Right cardiac atrium (tissue), 5 donors: ENCODE measurements at regions not wholly inside any gene's neighbourhood (a gene's known extent, or its start where the extent isn't known, plus 50 kb on each side); places are given as distances from the start of the nearest gene placed in this dataset.

Source experiments
- ATAC-seq, 2 donors: fragments of 200-7000 bp; cut with Tn5 transposase; one replicate each; pipeline versions ENCODE4 v1.8.0 to v1.9.1; 2020; ENCODE audit warnings: moderate library complexity in 2 of 2, mild to moderate bottlenecking in 1 of 2
- DNase-seq, 3 donors: peaks; one replicate each; pipeline ENCODE4 v3.0.0-alpha.2; 2020
- H3K27ac ChIP-seq: one replicate; pipeline ENCODE4 v1.5.1; 2013; ENCODE audit warnings: mild to moderate bottlenecking, low read length, control low read depth, moderate library complexity
- H3K27me3 ChIP-seq: one replicate; pipeline ENCODE4 v1.6.1; 2013; ENCODE audit not compliant: control insufficient read depth, insufficient read depth
- H3K4me1 ChIP-seq: one replicate; pipeline ENCODE4 v1.6.1; 2013; ENCODE audit warnings: low read length; ENCODE audit not compliant: control insufficient read depth, insufficient read depth
- H3K4me3 ChIP-seq: one replicate; pipeline ENCODE4 v1.5.1; 2013; ENCODE audit warnings: low read length, control low read depth
- H3K9me3 ChIP-seq: one replicate; pipeline ENCODE4 v1.6.1; 2013; ENCODE audit warnings: low read length; ENCODE audit not compliant: control insufficient read depth
- WGBS: extraction: QIAGEN DNeasy Blood & Tissue Kit; methylation state at CpG from one replicate; pipeline ENCODE4 v1.1.7; 2013; 5-methylcytosine and 5-hydroxymethylcytosine counted together
- intact Hi-C, 4 donors: fragments of 100-400 bp; cut with DNase I; formaldehyde crosslinking; loops; one replicate each; pipeline versions ENCODE4 v1.11.0 to v1.14.0; 2022 to 2023
- donor health status: healthy with polysubstance abuse.
- donor health status: DM: no; HTN: yes; CAD: no.
- donor health status: DM: no; HTN: no; CAD: no.
- donor health status: DM: no; HTN: yes; CAD: no; lungs with severe emphysema.
- donor health status: DM: yes; HTN: yes; CAD: no.

- H3K4me3 ChIP-seq, result no peak overlapping the region
- WGBS, result 60% methylated on average over 4 of the region's 4 CpGs
- no peak overlapping the region for H3K27ac ChIP-seq
- H3K27me3 ChIP-seq, result no peaks in the 10 kb centered on the region
- DNase-seq (no peak), ATAC-seq (no peak)
- intact Hi-C loops, result no loop called here
- H3K9me3 ChIP-seq, result no peaks in the 10 kb centered on the region
- H3K4me1 ChIP-seq, result no peaks in the 10 kb centered on the region
These were observed 166.0 kb upstream of the MDFIC start for GRCh38 chr7:114755856-114756255.

DNA sequence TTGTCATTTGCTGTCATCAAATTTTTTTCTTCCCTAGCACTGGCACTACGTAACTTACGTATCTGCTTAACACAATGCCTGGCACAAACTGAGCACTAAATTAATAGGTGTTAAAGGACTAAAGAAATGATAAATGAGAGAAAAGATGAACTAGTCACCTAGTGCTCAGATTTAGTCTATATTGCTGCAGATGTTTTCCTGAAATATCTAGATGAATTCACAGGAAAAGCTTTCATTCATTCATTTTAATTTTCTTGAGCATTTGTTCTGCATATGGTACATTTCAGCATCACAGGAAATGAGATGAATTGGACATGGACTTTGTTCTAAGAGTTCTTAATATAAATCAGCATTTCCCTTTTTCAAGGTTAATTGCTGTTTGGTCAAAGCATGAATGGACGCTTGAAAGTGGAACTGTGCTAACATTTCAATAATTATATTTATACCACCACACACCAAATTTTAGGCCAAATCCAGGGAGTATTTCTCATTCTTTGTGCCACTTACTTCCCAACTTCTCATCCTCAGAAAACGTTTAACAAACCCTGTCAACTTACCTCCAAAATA, 163.2 kb upstream of the MDFIC start:
- intact Hi-C loops, result no loop called here

GRCh38 chr7:114759347-114760062, 162.4 kb upstream of the MDFIC start:
- DNase-seq, result no peak
- H3K4me3 ChIP-seq, result no peak overlapping the region
- ATAC-seq, result no peak
- H3K27ac ChIP-seq, result no peak overlapping the region
- WGBS, result 96% methylated on average over 2 of the region's 2 CpGs
- intact Hi-C loops, result no loop called here
- no peaks in the 10 kb centered on the region for H3K27me3 ChIP-seq
- no peaks in the 10 kb centered on the region for H3K9me3 ChIP-seq
- H3K4me1 ChIP-seq, result no peaks in the 10 kb centered on the region

More for the DNA sequence above, 163.2 kb upstream of the MDFIC start:
- H3K9me3 ChIP-seq, result no peaks in the 10 kb centered on the region
- no peaks in the 10 kb centered on the region for H3K4me1 ChIP-seq
- WGBS, result 75% methylated on average over 4 of the region's 4 CpGs
- no peaks in the 10 kb centered on the region for H3K27me3 ChIP-seq
- no peak overlapping the region for H3K27ac ChIP-seq
- H3K4me3 ChIP-seq, result no peak overlapping the region
- no peak for ATAC-seq
- DNase-seq, result no peak

DNA sequence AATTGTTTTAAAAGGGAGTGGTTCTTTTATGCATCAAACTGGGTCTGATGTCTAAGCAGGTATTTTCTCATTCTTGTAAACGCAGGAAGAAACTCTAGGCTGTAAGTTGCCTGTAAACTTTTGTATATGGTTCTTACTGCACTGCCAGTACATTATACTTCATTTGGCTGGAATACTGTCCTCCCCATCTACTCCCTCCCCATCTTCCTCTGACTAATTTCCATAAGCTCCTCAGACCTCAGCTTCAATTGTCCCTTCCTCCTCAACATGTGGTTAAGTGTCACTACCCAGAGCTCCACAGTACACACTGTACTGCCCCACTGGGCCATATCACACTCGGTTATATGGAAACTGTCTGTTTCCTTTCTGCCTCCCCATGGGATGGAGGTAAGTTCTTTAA, 161.4 kb upstream of the MDFIC start:
- no peak for ATAC-seq
- no peaks in the 10 kb centered on the region for H3K9me3 ChIP-seq
- DNase-seq, result no peak
- H3K27me3 ChIP-seq, result no peaks in the 10 kb centered on the region
- H3K4me3 ChIP-seq, result no peak overlapping the region
- H3K4me1 ChIP-seq, result no peaks in the 10 kb centered on the region
- intact Hi-C loops, result no loop called here
- 74% methylated on average over 2 of the region's 2 CpGs for WGBS
- H3K27ac ChIP-seq, result no peak overlapping the region

DNA sequence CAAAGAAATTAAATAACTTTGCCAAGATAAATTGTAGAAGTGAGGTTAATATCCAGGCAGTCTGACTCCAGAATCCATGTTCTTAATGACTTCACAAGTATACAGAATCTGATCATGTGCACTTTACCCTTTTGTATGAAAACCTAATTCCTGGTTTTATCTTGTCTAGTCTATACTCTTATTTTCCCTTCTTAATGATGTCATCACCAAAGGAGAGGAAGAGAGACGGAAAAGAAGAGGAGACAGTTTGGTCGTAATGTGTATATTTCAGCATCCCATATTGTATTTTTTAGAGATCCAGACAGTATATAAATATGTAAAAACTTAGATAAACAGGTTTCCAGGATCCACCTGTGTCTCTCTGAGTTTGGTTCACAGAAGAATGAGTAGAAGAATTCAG, 159.9 kb upstream of the MDFIC start:
- 88% methylated on average over 2 of the region's 2 CpGs for WGBS
- Histone ChIP-seq H3K27me3 (no peaks in the 10 kb centered on the region), H3K9me3 (no peaks in the 10 kb centered on the region), H3K4me3 (no peak overlapping the region), H3K4me1 (no peaks in the 10 kb centered on the region), H3K27ac (no peak overlapping the region)
- intact Hi-C loops, result no loop called here
- ATAC-seq (no peak), DNase-seq (no peak)

DNA sequence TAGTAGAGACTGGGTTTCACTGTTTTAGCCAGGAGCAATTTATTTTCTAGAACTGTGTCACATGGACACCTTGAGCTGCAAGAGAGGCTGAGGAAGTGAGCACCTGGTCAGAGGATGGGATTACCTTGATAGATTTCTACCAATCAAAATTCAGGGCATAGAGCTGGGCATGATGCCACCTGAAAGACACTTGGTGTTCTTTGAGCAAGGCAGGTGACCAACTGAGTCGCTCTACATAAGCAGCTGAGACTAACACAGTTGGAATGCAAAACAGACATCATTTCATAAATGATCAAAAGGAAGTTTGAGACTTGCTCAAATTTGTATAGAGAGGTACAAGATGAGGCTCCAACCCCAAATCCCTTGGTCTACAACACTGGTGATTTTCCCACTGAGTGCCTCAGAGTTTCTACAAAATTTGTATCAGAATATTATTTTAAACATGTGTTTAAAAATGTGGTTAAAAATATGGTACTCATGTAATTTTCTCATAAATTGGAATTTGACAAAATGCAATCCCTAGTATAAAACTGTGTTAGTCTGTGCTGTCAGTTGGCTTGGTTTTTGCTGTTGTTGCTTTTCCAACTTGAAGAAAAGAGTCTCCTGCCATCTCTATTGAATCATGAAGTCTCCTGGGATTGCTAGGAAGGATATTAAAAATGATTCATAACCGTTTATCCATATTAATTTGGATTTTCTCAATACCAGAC, 156.4 kb upstream of the MDFIC start:
- no peak overlapping the region for H3K4me3 ChIP-seq
- H3K4me1 ChIP-seq, result no peaks in the 10 kb centered on the region
- DNase-seq, result no peak
- intact Hi-C loops, result no loop called here
- no peaks in the 10 kb centered on the region for H3K9me3 ChIP-seq
- no peak for ATAC-seq
- WGBS, result 64% methylated on average over 2 of the region's 2 CpGs
- no peak overlapping the region for H3K27ac ChIP-seq
- H3K27me3 ChIP-seq, result no peaks in the 10 kb centered on the region

GRCh38 chr7:114766041-114766356, 155.9 kb upstream of the MDFIC start:
- H3K4me1 ChIP-seq, result no peaks in the 10 kb centered on the region
- intact Hi-C loops, result no loop called here
- H3K9me3 ChIP-seq, result no peaks in the 10 kb centered on the region
- ATAC-seq, result no peak
- H3K4me3 ChIP-seq, result no peak overlapping the region
- 77% methylated on average over 5 of the region's 5 CpGs for WGBS
- H3K27ac ChIP-seq, result no peak overlapping the region
- DNase-seq, result no peak
- H3K27me3 ChIP-seq, result no peaks in the 10 kb centered on the region

DNA sequence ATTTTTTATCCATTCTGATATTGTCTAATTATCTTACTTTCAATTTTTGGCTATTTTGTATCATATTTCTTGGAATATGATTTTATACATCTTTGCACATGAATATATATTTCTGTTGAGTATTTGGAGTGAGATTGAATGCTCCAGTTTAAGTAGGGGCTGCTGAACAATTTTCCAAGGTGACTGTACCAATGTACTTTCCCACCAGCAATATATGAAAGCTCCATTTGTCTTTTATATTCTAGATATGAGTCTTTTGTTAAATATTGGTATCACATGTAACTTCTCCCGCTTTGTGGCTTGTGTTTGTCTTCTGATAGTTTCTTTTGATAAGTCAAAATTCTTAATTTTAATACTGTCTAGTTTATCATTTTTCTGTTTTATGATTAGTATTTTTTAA, 144.6 kb upstream of the MDFIC start:
- intact Hi-C loops, result no loop called here
- H3K27me3 ChIP-seq, result peaks cover 3% of the 10 kb centered on the region
- no peak for ATAC-seq
- no peak overlapping the region for H3K4me3 ChIP-seq
- DNase-seq, result no peak
- no peak overlapping the region for H3K27ac ChIP-seq
- no peaks in the 10 kb centered on the region for H3K9me3 ChIP-seq
- 92% methylated on average over 1 of the region's 1 CpG for WGBS
- H3K4me1 ChIP-seq, result no peaks in the 10 kb centered on the region

DNA sequence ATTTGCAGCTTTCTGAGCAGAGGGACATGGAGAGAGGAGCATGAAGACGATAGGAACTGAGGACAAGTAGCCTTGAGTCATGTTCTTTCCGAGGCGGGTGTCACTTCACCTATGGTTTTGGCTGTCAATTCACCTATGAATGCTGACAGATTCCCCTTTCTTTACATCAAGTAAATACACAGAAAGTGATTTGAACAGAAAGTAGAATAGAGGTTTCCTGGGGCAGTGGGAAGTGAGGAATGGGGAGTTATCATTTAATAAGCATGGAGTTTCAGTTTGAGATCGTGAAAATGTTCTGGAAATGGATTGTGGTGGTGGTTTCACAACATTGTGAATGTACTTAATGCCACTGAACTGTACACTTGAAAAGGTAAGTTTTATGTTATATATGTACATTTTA, 138.4 kb upstream of the MDFIC start:
- WGBS, result 93% methylated on average over 4 of the region's 4 CpGs
- ATAC-seq, result no peak

GRCh38 chr7:114784177-114784576, 137.7 kb upstream of the MDFIC start:
- DNase-seq, result no peak
- 67% methylated on average over 4 of the region's 4 CpGs for WGBS
- peaks cover 2% of the 10 kb centered on the region for H3K9me3 ChIP-seq

More for the DNA sequence above, 138.4 kb upstream of the MDFIC start:
- H3K4me1 ChIP-seq, result no peaks in the 10 kb centered on the region
- DNase-seq, result no peak
- no peak overlapping the region for H3K4me3 ChIP-seq
- no peak overlapping the region for H3K27ac ChIP-seq
- no peaks in the 10 kb centered on the region for H3K9me3 ChIP-seq
- intact Hi-C loops, result no loop called here
- H3K27me3 ChIP-seq, result peaks cover 3% of the 10 kb centered on the region

DNA sequence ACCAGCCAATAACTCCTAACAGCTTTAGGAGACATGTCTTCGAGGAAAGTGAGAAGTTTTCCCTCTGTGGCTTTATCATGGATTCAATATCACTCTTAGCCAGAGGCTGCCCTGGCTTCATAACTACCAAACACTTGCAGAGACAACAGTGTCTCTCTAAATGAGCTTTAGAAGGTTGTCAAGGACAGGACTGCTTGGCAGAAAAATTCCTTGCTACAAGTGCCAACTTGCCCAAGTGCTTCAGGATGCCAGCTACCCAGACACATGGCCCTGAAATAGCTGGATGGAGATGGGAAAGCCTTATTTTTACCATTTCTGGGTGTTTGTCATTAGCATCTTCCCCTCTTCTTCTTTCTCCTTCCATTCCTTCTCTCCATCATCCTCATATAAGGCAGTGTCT, 137.1 kb upstream of the MDFIC start:
- DNase-seq (no peak), ATAC-seq (no peak)
- no peak overlapping the region for H3K27ac ChIP-seq
- peaks cover 2% of the 10 kb centered on the region for H3K9me3 ChIP-seq
- no peak overlapping the region for H3K4me3 ChIP-seq
- H3K4me1 ChIP-seq, result no peaks in the 10 kb centered on the region
- WGBS, result 56% methylated on average over 1 of the region's 1 CpG
- H3K27me3 ChIP-seq, result peaks cover 3% of the 10 kb centered on the region
- intact Hi-C loops, result no loop called here

More at GRCh38 chr7:114784177-114784576, 137.7 kb upstream of the MDFIC start:
- Histone ChIP-seq H3K27ac (no peak overlapping the region), H3K4me3 (no peak overlapping the region), H3K4me1 (no peaks in the 10 kb centered on the region), H3K27me3 (peaks cover 3% of the 10 kb centered on the region)
- ATAC-seq, result no peak
- intact Hi-C loops, result no loop called here
